ENCODE measurements at regions not wholly inside any gene's neighbourhood (a gene's known extent, or its start where the extent isn't known, plus 50 kb on each side); places are given as distances from the start of the nearest gene placed in this dataset.

GRCh38 chr11:70509476-70509875 lies 111.1 kb downstream of the CTTN start:
- Histone ChIP-seq H3K4me3 (no peak overlapping the region), H3K9me3 (no peaks in the 10 kb centered on the region), H3K27ac (no peak overlapping the region), H3K36me3 (no peaks in the 10 kb centered on the region), H3K4me1 (no peaks in the 10 kb centered on the region), H3K27me3 (no peaks in the 10 kb centered on the region)
- intact Hi-C loops (cut with DNase I; ENCODE audit: low total_unique reads), result no loop called here
- DNase-seq, result no peak
- TF ChIP-seq POLR2A (IDR thresholded peaks at IDR 0.05), result no peak
- TF ChIP-seq, protein P1, sequence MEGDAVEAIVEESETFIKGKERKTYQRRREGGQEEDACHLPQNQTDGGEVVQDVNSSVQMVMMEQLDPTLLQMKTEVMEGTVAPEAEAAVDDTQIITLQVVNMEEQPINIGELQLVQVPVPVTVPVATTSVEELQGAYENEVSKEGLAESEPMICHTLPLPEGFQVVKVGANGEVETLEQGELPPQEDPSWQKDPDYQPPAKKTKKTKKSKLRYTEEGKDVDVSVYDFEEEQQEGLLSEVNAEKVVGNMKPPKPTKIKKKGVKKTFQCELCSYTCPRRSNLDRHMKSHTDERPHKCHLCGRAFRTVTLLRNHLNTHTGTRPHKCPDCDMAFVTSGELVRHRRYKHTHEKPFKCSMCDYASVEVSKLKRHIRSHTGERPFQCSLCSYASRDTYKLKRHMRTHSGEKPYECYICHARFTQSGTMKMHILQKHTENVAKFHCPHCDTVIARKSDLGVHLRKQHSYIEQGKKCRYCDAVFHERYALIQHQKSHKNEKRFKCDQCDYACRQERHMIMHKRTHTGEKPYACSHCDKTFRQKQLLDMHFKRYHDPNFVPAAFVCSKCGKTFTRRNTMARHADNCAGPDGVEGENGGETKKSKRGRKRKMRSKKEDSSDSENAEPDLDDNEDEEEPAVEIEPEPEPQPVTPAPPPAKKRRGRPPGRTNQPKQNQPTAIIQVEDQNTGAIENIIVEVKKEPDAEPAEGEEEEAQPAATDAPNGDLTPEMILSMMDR (IDR thresholded peaks at IDR 0.05), result no peak

DNA sequence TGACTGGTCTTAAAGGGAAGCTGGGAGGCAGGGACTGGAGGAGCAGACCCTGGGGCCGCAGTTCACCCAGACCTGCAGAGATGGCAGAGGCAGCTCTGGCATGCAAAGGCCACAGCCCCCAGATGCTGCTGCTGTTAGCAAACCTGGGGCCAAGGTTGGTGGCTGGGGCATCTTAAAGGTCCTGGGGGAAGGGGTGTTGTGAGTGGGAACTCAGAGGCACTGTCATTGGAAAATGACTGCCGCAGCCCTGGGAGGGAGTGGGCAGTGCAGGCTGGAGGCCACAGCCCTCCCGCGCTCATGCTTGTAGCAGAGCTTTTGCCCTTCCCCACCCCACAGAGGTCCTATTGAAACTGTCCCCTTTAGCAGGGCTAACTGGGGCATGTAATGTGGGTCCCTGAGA lies 111.8 kb downstream of the CTTN start:
- TF ChIP-seq POLR2A (IDR thresholded peaks at IDR 0.05), result no peak
- TF ChIP-seq, protein P1 (IDR thresholded peaks at IDR 0.05), result no peak
- H3K36me3 ChIP-seq, result no peaks in the 10 kb centered on the region
- DNase-seq, result no peak
- H3K27ac ChIP-seq, result no peak overlapping the region
- H3K9me3 ChIP-seq, result no peaks in the 10 kb centered on the region
- intact Hi-C loops (cut with DNase I; ENCODE audit: low total_unique reads), result no loop called here
- H3K27me3 ChIP-seq, result no peaks in the 10 kb centered on the region
- H3K4me1 ChIP-seq, result no peaks in the 10 kb centered on the region
- no peak overlapping the region for H3K4me3 ChIP-seq

DNA sequence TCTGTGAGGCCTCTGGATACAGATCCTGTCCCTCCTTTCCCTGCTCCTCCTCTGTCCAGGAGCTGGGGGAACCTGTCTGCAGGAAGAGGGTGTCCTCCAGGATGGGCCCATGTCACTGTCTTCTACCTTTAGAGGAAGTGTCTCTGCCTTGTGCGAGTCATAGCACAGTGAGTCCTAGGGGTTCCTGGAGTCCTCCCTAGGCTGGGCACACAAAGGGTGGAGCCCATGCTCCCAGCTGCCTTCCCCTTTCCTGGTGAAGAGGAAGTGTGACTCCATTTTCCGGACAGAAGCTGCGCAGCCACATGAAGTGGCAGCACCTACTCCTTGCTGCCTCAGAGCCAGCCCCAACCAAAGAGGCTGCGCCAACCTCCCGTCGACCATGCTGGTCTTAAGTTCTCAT lies 112.2 kb downstream of the CTTN start:
- Histone ChIP-seq H3K9me3 (no peaks in the 10 kb centered on the region), H3K4me3 (no peak overlapping the region), H3K27ac (no peak overlapping the region), H3K4me1 (no peaks in the 10 kb centered on the region), H3K36me3 (no peaks in the 10 kb centered on the region), H3K27me3 (no peaks in the 10 kb centered on the region)
- no peak for DNase-seq
- TF ChIP-seq, protein P1 (IDR thresholded peaks at IDR 0.05), result no peak
- TF ChIP-seq POLR2A (IDR thresholded peaks at IDR 0.05), result no peak
- intact Hi-C loops (cut with DNase I; ENCODE audit: low total_unique reads), result no loop called here

DNA sequence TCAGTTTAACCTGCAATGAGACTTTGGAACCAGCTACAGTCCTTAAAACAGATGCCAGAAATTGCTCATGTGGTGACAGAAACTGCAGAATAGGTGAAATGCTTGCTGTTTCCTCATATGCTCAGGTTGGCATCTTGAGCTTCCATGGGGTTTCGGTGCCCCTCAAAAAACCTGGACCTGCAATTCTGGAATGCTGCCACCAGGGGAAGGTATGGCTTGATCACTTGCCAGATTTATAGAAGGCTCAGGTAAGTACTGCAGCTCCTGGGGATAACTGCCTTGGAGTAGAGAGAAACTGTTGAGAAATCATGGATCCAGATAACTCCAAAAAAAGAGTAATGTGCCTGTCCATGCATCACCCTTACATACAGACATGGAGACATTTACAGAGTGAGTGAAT lies 113.0 kb downstream of the CTTN start:
- no peak for DNase-seq

DNA sequence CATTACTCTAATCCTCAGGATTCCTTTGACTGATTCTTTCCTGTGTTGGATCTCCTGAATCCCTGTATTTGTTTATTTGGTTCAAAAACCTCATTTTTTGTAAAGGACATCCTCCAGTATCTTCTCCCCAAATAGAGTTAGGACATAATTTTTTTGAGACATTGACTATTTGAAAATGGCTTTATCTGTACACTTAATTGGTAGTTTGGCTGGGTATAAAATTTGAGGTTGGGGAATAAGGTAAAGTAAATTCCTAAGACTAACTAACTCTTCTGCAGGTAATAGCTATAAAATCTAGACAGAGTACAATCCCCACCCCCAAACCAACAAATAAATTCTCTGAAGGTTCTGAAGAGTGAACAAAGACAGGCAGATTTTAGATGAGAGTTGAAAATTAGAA lies 114.4 kb downstream of the CTTN start:
- TF ChIP-seq POLR2A (IDR thresholded peaks at IDR 0.05), result no peak
- TF ChIP-seq, protein P1 (IDR thresholded peaks at IDR 0.05), result no peak
- H3K4me3 ChIP-seq, result no peak overlapping the region
- no peak overlapping the region for H3K27ac ChIP-seq
- H3K36me3 ChIP-seq, result no peaks in the 10 kb centered on the region
- no peak for DNase-seq
- no peaks in the 10 kb centered on the region for H3K27me3 ChIP-seq
- H3K4me1 ChIP-seq, result no peaks in the 10 kb centered on the region
- H3K9me3 ChIP-seq, result no peaks in the 10 kb centered on the region
- intact Hi-C loops (cut with DNase I; ENCODE audit: low total_unique reads), result no loop called here

More for the DNA sequence above, 113.0 kb downstream of the CTTN start:
- H3K9me3 ChIP-seq, result no peaks in the 10 kb centered on the region
- intact Hi-C loops (cut with DNase I; ENCODE audit: low total_unique reads), result no loop called here
- H3K4me1 ChIP-seq, result no peaks in the 10 kb centered on the region
- H3K36me3 ChIP-seq, result no peaks in the 10 kb centered on the region
- no peak overlapping the region for H3K4me3 ChIP-seq
- no peaks in the 10 kb centered on the region for H3K27me3 ChIP-seq
- TF ChIP-seq, protein P1 (IDR thresholded peaks at IDR 0.05), result no peak
- TF ChIP-seq POLR2A (IDR thresholded peaks at IDR 0.05), result no peak
- H3K27ac ChIP-seq, result no peak overlapping the region
